ENCODE measurements at regions not wholly inside any gene's neighbourhood (a gene's known extent, or its start where the extent isn't known, plus 50 kb on each side); places are given as distances from the start of the nearest gene placed in this dataset.

DNA sequence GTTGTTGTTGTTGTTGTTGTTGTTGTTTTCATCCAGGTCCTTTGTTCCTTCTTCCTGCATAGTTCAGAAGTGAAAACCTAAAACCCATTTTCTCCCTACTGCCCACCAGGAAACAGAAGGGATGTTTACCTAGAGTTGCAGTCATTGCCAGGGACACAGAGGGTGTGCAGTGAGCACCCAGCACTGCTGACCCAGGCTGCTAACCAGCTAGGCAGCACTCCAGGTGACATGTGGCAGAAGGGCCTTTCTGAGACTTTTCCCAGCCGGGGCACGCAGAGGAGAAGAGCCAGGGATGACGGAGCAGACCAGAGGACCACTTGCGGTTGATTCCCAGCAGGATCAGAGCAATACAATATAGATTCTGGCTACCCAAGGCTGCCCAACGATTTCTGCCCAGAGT is 286.3 kb downstream of the BCL11A start:
- TF ChIP-seq, protein P1, sequence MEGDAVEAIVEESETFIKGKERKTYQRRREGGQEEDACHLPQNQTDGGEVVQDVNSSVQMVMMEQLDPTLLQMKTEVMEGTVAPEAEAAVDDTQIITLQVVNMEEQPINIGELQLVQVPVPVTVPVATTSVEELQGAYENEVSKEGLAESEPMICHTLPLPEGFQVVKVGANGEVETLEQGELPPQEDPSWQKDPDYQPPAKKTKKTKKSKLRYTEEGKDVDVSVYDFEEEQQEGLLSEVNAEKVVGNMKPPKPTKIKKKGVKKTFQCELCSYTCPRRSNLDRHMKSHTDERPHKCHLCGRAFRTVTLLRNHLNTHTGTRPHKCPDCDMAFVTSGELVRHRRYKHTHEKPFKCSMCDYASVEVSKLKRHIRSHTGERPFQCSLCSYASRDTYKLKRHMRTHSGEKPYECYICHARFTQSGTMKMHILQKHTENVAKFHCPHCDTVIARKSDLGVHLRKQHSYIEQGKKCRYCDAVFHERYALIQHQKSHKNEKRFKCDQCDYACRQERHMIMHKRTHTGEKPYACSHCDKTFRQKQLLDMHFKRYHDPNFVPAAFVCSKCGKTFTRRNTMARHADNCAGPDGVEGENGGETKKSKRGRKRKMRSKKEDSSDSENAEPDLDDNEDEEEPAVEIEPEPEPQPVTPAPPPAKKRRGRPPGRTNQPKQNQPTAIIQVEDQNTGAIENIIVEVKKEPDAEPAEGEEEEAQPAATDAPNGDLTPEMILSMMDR (IDR thresholded peaks at IDR 0.05; ENCODE audit: insufficient read depth, low read length, poor library complexity, severe bottlenecking) = no peak
- no peak for TF ChIP-seq EZH2phosphoT487 (conservative IDR thresholded peaks at IDR 0.05; ENCODE audit: low read length)
